ENCODE measurements at regions not wholly inside any gene's neighbourhood (a gene's known extent, or its start where the extent isn't known, plus 50 kb on each side); places are given as distances from the start of the nearest gene placed in this dataset.
"Not testable (repeated sequence)": the region's sequence is repeated elsewhere in the genome, so short reads cannot be mapped to it uniquely, and the experiment has no call there.

DNA sequence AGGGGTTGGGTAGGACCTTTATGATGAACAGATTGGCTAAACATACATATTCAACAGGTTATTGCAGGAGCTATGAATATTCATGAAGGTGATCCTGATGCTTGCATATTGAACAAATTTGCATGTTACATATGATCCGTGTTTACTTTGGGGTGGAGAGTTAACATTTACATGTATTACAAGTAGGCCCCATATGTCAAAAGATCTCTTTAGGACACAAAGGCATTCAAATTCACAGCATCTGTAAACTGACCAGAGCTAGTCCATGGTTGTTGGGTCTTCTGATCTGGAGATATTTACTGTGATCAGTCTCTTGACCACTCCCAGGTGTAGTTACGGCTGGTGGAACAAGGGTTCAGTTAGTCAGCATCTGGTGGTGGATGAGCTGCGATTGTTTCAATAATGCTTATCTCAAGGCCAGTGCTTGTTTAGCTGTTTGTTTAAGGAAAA, 80.4 kb downstream of the PMAIP1 start:
- H3K27me3 Mint-ChIP-seq (ENCODE audit: insufficient read depth) = peaks cover 2% of the 10 kb centered on the region
- H3K9me3 Mint-ChIP-seq = no peaks in the 10 kb centered on the region
- H3K36me3 Mint-ChIP-seq (ENCODE audit: low read depth) = no peaks in the 10 kb centered on the region
- H3K4me1 Mint-ChIP-seq (ENCODE audit: low read depth) = no peaks in the 10 kb centered on the region
- no peak overlapping the region for H3K27ac Mint-ChIP-seq
- no peak overlapping the region for H3K4me3 Mint-ChIP-seq
- intact Hi-C loops (cut with micrococcal nuclease) = no loop called here
- no peak for DNase-seq (ENCODE audit: low spot score)

DNA sequence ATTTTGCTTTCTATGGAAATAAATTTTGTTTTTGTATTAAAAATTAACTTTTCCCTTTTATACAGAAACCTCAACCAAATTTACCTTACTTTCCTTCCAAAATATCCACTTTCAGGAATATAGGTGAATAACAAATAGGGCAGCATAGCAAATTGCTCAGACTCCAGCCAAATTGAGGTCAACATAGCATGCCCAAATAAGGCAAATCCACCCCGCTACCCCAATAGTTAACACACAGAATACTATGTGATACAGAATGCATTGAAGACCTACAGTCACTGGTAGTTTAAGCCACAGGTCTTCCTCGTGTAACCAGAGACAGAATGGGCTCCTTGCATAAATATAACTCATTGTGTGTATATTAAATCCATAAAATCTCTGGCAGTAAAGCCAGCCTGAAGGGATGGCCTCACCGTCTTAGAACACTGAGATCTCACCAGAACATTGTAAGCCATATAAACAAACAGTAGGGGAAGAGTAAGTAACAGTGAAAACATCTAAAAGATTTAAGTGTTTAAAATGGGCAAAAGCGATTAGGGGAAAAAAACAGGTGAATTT, 72.2 kb downstream of the PMAIP1 start:
- Mint-ChIP-seq H3K27me3 (ENCODE audit: insufficient read depth) (peaks cover 11% of the 10 kb centered on the region), H3K36me3 (ENCODE audit: low read depth) (no peaks in the 10 kb centered on the region), H3K4me3 (no peak overlapping the region), H3K9me3 (no peaks in the 10 kb centered on the region), H3K4me1 (ENCODE audit: low read depth) (peaks cover 12% of the 10 kb centered on the region), H3K27ac (no peak overlapping the region)
- no peak for DNase-seq (ENCODE audit: low spot score)
- intact Hi-C loops (cut with micrococcal nuclease) = no loop called here

DNA sequence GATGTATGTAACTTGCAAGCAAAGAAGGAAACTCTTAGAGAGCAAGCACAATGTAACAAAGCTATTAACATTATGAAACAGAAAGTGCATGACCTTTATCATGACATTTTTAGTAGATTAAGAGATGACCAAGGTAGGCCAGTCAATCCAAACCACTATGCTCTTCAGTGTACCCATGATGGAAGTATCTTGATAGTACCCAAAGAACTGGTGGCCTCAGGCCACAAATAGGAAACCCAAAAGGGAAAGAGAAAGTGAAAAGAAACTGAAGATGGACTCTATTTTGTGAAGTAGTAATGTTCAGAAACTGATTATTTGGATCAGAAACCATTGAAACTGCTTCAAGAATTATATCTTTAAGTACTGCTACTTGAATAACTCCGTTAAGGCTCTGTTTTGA, 71.3 kb downstream of the PMAIP1 start:
- H3K4me3 Mint-ChIP-seq; H3K36me3 Mint-ChIP-seq (ENCODE audit: low read depth); DNase-seq (ENCODE audit: low spot score); intact Hi-C loops (cut with micrococcal nuclease); H3K27ac Mint-ChIP-seq; H3K9me3 Mint-ChIP-seq: not testable (repeated sequence)
- Mint-ChIP-seq H3K27me3 (ENCODE audit: insufficient read depth) (peaks cover 14% of the 10 kb centered on the region), H3K4me1 (ENCODE audit: low read depth) (peaks cover 12% of the 10 kb centered on the region)

DNA sequence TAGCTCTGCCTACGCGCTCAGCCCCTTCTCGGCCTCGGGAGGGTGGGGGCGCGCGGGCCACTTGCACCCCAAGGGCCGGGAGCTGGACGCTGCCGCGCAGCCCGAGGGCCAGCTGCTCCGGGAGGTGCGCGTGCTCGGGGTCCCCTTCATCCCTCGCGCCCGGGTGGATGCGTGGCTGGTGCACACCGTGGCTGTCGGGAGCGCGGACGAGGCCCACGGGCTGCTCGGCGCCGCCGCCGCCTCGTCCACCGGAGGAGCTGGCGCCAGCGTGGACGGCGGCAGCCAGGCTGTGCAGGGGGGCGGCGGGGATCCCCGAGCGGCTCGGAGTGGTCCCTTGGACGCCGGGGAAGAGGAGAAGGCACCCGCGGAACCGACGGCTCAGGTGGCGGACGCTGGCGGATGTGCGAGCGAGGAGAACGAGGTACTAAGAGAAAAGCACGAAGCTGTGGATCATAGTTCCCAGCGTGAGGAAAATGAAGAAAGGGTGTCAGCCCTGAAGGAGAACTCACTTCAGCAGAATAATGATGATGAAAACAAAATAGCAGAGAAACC, 69.8 kb downstream of the PMAIP1 start:
- DNase-seq (ENCODE audit: low spot score); intact Hi-C loops (cut with micrococcal nuclease); H3K9me3 Mint-ChIP-seq; H3K36me3 Mint-ChIP-seq (ENCODE audit: low read depth); H3K27ac Mint-ChIP-seq; H3K4me3 Mint-ChIP-seq: not testable (repeated sequence)
- H3K4me1 Mint-ChIP-seq (ENCODE audit: low read depth) = peaks cover 12% of the 10 kb centered on the region
- peaks cover 25% of the 10 kb centered on the region for H3K27me3 Mint-ChIP-seq (ENCODE audit: insufficient read depth)

DNA sequence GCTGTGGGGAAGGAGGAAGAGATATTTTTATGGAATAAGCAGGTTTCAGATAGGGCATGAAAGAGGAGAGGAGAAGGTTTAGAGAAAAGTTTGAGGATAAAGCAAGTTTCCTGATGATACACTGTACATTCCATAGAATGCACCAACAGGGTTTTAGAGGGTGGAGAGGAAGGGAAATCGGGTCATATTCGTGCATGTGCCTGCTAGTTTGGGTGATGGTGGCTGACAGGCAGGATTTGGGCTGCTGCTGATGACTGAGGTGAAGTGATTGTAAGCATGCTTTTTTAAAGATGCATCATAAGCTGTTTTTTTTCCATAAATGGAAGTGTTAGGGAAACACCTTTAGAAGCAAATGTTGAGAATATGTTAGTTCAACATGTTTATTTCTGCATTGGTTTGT, 68.8 kb downstream of the PMAIP1 start:
- peaks cover 26% of the 10 kb centered on the region for H3K27me3 Mint-ChIP-seq (ENCODE audit: insufficient read depth)
- no peak overlapping the region for H3K27ac Mint-ChIP-seq
- DNase-seq (ENCODE audit: low spot score) = no peak
- intact Hi-C loops (cut with micrococcal nuclease) = no loop called here
- no peak overlapping the region for H3K4me3 Mint-ChIP-seq
- no peaks in the 10 kb centered on the region for H3K9me3 Mint-ChIP-seq
- H3K36me3 Mint-ChIP-seq (ENCODE audit: low read depth) = no peaks in the 10 kb centered on the region
- peaks cover 12% of the 10 kb centered on the region for H3K4me1 Mint-ChIP-seq (ENCODE audit: low read depth)

DNA sequence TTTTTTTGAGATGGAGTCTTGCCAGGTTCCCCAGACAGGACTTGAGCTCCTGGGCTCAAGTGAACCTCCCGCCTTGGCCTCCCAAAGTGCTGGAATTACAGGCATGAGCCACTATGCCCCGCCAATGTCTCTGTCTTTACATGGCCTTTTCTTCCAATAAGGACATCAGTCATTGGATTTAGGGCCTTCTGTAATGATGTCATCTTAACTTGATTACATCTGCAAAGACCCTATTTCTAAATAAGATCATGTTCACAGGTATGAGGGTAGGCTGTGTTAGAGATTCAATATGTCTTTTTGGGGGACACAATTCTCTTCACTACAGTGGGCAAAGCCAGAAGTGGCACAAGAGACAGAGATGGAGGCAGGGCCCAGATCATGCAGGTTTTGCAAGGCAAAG, 68.1 kb downstream of the PMAIP1 start:
- Mint-ChIP-seq H3K27ac (no peak overlapping the region), H3K4me1 (ENCODE audit: low read depth) (peaks cover 12% of the 10 kb centered on the region), H3K9me3 (no peaks in the 10 kb centered on the region), H3K36me3 (ENCODE audit: low read depth) (no peaks in the 10 kb centered on the region), H3K4me3 (no peak overlapping the region), H3K27me3 (ENCODE audit: insufficient read depth) (peaks cover 29% of the 10 kb centered on the region)
- DNase-seq (ENCODE audit: low spot score) = no peak
- intact Hi-C loops (cut with micrococcal nuclease) = no loop called here

DNA sequence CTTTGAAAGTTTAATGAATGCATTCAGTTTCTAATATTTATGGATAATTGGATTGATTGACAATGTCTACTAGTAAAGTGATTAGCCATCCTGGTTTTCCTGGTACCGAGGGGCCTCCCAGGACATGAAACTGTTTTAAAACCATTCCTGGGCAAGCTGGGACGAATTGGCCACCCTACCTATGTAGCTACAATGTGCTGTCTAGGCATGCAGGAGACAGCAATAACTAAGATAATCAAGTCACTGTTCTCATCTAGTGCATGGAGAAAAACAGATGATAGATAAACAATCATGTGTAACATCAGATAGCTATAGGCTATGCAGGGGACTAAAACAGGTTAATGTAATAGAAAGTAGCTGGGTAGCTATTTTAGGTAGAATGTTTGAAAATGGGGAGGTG, 67.1 kb downstream of the PMAIP1 start:
- no peak for DNase-seq (ENCODE audit: low spot score)
- Mint-ChIP-seq H3K36me3 (ENCODE audit: low read depth) (no peaks in the 10 kb centered on the region), H3K9me3 (no peaks in the 10 kb centered on the region), H3K4me1 (ENCODE audit: low read depth) (peaks cover 12% of the 10 kb centered on the region), H3K4me3 (no peak overlapping the region), H3K27ac (no peak overlapping the region), H3K27me3 (ENCODE audit: insufficient read depth) (peaks cover 29% of the 10 kb centered on the region)
- intact Hi-C loops (cut with micrococcal nuclease) = no loop called here

DNA sequence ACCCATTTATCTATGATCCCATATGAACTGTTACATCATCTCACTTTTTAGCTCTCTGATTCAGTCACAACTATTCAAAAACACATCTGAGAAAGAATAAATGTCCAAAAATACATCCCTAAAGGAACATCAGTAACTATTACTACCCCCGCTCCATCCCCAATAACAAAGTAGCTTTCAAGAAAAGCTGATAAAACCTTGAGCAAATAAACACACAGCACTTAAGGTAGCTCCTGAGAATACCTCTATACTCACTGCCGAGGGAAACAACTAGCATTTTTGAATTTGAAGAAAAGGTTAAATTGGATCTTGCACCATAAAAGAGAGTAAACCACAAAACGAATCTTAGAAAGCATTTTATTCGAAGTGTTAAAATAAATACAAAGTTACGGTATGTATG, 63.4 kb downstream of the PMAIP1 start:
- Mint-ChIP-seq H3K9me3 (no peaks in the 10 kb centered on the region), H3K27me3 (ENCODE audit: insufficient read depth) (peaks cover 26% of the 10 kb centered on the region), H3K36me3 (ENCODE audit: low read depth) (no peaks in the 10 kb centered on the region)

DNA sequence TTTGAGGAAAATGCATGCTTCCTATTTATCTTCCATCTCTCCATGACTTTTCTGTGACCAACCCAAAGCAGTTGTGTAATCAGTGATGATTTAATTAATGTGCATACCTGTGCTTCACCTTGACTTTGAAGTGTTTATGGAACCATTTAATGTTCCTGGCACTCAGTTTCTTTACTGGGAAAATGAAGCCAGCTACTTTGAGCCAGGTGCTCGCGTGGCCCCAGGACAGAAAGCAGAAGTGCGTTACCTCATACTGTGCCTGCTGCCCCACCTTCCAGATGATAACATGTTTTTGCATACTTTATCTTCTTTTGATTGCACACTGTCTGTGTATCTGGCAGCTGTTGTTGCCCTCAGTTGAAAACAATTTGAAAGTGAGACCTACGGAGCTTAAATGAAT, 61.3 kb downstream of the PMAIP1 start:
- H3K4me3 Mint-ChIP-seq = no peak overlapping the region
- DNase-seq (ENCODE audit: low spot score) = no peak
- no peaks in the 10 kb centered on the region for H3K36me3 Mint-ChIP-seq (ENCODE audit: low read depth)
- intact Hi-C loops (cut with micrococcal nuclease) = no loop called here
- H3K27me3 Mint-ChIP-seq (ENCODE audit: insufficient read depth) = peaks cover 14% of the 10 kb centered on the region
- H3K9me3 Mint-ChIP-seq = no peaks in the 10 kb centered on the region
- H3K27ac Mint-ChIP-seq = no peak overlapping the region
- peaks cover 15% of the 10 kb centered on the region for H3K4me1 Mint-ChIP-seq (ENCODE audit: low read depth)

More for the DNA sequence above, 63.4 kb downstream of the PMAIP1 start:
- Mint-ChIP-seq H3K27ac (no peak overlapping the region), H3K4me3 (no peak overlapping the region), H3K4me1 (ENCODE audit: low read depth) (peaks cover 15% of the 10 kb centered on the region)
- intact Hi-C loops (cut with micrococcal nuclease) = no loop called here
- DNase-seq (ENCODE audit: low spot score) = no peak

DNA sequence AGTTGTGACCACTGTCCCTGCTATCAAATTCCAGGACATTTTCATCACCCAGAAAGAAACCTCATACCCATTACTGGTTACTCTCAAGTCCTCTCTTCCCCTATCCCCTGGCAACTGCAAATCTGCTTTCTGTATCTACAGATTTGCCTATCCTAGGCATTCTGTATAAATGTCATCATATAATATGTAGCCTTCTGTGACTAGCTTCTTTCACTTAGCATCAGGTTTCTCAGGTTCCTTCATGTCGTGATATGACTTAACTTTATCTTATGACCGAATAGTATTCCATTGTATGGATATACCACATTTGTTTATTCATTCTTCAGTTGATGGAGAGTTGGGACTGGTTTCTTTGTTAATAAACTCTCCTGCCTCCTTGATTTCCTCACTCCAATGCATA, 60.5 kb downstream of the PMAIP1 start:
- intact Hi-C loops (cut with micrococcal nuclease) = no loop called here
- Mint-ChIP-seq H3K27ac (no peak overlapping the region), H3K9me3 (no peaks in the 10 kb centered on the region)

DNA sequence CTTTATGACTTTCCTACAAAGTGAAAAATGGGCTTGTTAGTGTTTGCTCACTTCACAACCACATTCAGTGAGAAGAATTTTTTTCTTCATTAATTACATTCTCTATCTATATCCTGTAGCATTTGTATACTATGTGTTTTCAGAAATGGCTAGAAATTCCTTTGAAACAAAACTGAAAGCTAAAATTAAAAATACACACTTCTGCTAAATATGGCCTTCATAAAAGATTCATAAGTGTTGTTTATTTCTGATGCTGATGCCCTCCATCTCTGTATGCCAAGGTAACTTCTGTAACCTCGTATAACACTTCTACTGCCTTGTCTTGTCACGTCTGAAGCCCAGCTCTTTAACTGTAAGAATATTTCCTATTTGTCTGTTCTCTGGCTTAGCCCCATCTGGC, 59.8 kb downstream of the PMAIP1 start:
- Mint-ChIP-seq H3K27ac (no peak overlapping the region), H3K9me3 (no peaks in the 10 kb centered on the region), H3K4me3 (no peak overlapping the region), H3K4me1 (ENCODE audit: low read depth) (peaks cover 15% of the 10 kb centered on the region), H3K36me3 (ENCODE audit: low read depth) (no peaks in the 10 kb centered on the region), H3K27me3 (ENCODE audit: insufficient read depth) (peaks cover 4% of the 10 kb centered on the region)
- intact Hi-C loops (cut with micrococcal nuclease) = no loop called here
- no peak for DNase-seq (ENCODE audit: low spot score)

More for the DNA sequence above, 60.5 kb downstream of the PMAIP1 start:
- H3K4me1 Mint-ChIP-seq (ENCODE audit: low read depth) = peaks cover 15% of the 10 kb centered on the region
- no peaks in the 10 kb centered on the region for H3K36me3 Mint-ChIP-seq (ENCODE audit: low read depth)
- H3K27me3 Mint-ChIP-seq (ENCODE audit: insufficient read depth) = peaks cover 8% of the 10 kb centered on the region
- H3K4me3 Mint-ChIP-seq = no peak overlapping the region
- no peak for DNase-seq (ENCODE audit: low spot score)

DNA sequence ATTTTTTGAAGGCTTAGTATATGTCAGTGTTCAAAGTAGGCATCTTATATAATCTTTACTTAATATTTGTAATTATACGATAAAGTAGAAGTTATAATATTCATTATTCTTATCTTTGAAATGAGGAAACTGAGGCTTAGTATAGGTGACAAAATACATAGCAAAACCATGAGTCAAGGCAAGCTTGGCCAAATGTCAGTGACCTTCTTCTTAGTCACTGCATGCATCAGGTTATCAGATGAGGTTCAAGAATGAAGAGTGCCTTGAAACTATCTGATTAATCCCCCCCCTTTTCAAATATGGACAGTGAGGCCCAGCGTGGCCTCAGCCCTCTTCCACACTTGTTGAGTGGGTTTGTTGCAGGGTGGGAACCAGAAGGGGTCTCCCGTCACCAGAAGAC, 59.3 kb downstream of the PMAIP1 start:
- Mint-ChIP-seq H3K9me3 (no peaks in the 10 kb centered on the region), H3K4me3 (no peak overlapping the region), H3K27ac (no peak overlapping the region), H3K36me3 (ENCODE audit: low read depth) (no peaks in the 10 kb centered on the region), H3K27me3 (ENCODE audit: insufficient read depth) (peaks cover 3% of the 10 kb centered on the region), H3K4me1 (ENCODE audit: low read depth) (peaks cover 15% of the 10 kb centered on the region)
- intact Hi-C loops (cut with micrococcal nuclease) = no loop called here
- DNase-seq (ENCODE audit: low spot score) = no peak

DNA sequence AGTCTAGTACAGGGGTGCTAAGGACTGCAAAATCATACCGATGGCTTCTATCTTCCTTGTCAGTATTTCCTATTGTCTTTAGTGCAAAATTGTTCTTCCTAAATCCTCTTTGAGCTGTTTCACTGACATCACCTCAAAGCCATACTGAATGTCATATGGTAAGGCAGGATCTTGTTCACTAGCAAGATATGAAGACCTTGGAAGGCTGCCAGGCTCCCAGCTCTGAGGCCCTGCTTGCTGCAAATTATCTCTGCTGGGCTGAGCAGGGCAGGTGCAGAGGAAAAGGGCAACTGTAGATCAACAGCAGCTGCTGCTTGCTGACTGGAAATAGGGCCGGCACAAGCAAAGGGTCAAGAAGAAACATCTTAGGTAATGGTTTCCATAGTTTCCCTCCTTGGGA, 58.2 kb downstream of the PMAIP1 start:
- H3K9me3 Mint-ChIP-seq = no peaks in the 10 kb centered on the region
- no peaks in the 10 kb centered on the region for H3K36me3 Mint-ChIP-seq (ENCODE audit: low read depth)
- no peaks in the 10 kb centered on the region for H3K27me3 Mint-ChIP-seq (ENCODE audit: insufficient read depth)
- no peak for DNase-seq (ENCODE audit: low spot score)
- H3K4me3 Mint-ChIP-seq = no peak overlapping the region
- H3K4me1 Mint-ChIP-seq (ENCODE audit: low read depth) = peaks cover 19% of the 10 kb centered on the region
- intact Hi-C loops (cut with micrococcal nuclease) = no loop called here
- H3K27ac Mint-ChIP-seq = no peak overlapping the region

DNA sequence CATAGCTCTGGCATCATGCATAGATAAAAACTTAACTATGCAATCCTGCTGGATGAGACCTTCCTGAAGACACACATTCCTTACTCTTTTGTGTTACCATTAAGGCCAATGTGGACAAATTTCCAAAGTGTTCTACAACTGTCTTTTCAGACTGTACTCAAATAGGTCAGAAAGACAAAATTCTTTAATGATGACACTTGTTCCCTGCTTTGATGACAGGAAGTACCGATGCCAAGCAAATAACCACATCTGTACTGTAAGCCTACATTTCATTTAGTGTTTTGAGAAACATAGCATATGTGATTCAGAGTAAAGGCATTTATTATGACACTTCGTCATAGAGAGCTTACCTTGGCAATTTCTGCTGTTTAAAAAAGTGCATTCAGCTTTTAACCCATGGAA, 55.0 kb downstream of the PMAIP1 start:
- Mint-ChIP-seq H3K9me3 (no peaks in the 10 kb centered on the region), H3K4me1 (ENCODE audit: low read depth) (peaks cover 24% of the 10 kb centered on the region), H3K27me3 (ENCODE audit: insufficient read depth) (no peaks in the 10 kb centered on the region), H3K27ac (no peak overlapping the region), H3K4me3 (no peak overlapping the region), H3K36me3 (ENCODE audit: low read depth) (no peaks in the 10 kb centered on the region)
- intact Hi-C loops (cut with micrococcal nuclease) = no loop called here
- DNase-seq (ENCODE audit: low spot score) = no peak
